ENCODE measurements at regions not wholly inside any gene's neighbourhood (a gene's known extent, or its start where the extent isn't known, plus 50 kb on each side); places are given as distances from the start of the nearest gene placed in this dataset.

DNA sequence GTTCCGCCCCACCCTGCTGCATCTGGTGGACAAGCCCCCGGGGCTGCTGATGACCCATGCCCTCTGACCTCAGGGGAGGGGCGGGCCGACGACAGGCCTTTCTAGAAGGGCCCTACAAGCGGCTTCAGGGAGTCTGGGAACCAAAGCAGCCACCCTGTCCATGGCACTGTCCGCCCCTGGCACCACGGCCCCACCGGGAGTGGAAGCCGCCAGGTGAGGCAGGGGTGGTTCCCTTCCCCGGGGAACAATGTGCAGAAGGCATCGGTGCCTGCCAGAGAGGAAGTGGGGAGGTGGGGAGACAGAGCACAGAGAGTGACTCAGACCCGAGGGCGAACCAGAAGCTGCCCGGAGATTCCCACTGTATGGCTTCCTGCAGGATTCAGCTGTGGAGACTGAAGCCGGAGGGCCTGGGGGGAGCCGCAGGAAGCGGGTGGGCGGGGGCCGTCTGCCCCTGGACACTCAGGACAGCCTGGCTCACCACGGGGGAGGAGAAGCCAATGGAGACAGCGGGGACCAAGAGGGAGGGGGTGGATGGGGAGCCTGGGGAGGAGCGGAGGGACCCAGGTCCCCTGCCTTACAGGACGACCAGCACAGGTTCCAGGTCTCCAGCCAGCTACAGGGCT, 134.0 kb downstream of the TPRA1 start:
- H3K36me3 ChIP-seq (ENCODE audit: insufficient read depth, low read length) = no peaks in the 10 kb centered on the region
- peaks cover 20% of the 10 kb centered on the region for H3K4me1 ChIP-seq (ENCODE audit: insufficient read depth, low read length)
- no peak overlapping the region for H3K27ac ChIP-seq (ENCODE audit: low read depth, low read length)
- H3K9me3 ChIP-seq (ENCODE audit: low read length) = no peaks in the 10 kb centered on the region
- peaks cover 36 to 56% of the 10 kb centered on the region in 2 donors for H3K27me3 ChIP-seq (ENCODE audit: control insufficient read depth in 1 of 2, insufficient read depth in 2 of 2, low read length in 2 of 2)
- H3K9ac ChIP-seq (ENCODE audit: low read length) = no peak overlapping the region
- no peak overlapping the region for H3K4me3 ChIP-seq (ENCODE audit: low read depth in 1 of 2, low read length in 2 of 2)

DNA sequence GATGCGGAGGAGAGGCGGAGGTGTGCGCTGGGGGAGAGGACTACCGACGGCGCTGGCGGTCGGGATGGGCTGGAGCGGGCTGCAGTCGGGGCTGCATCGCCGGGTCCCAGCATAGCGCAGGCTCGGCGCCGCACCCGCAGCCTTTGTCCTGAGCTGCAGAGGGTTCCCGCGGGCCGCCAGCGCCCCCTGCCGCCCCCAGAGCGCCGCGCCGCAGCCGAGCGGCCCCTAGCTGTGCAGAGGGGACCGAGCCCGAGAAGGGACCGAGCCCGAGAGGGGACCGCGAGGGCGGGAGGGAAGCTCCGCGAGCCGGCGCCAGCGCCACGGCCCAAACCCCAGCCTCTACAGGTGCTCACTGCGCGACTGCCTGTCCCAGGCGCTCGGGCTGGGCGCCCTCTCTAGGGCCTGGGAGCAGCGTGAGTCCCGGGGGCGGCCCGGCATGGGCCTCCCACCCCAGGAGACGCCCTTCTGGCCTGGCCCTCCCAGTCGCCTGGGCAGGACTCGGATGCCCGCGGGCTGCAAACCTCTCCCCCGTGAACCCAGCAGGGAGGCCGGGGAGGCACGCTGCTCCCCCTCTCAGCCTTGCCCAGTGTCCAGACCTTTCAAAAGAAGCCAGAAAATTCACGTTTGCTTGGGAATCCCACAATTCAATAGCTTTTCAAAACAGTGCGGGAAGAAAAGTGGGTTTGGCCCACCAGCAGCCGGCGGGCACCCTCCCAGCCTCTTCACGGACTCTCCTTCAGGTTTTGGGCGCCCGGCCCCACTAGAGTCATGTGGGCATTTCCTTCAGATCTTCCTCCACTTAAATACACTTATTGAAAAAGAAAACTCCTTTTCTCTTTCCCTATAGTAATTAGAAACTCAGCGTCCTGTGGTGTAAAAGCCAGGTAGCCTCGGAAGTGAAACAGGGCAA, 134.7 kb downstream of the TPRA1 start:
- Histone ChIP-seq H3K9me3 (ENCODE audit: low read length) (no peaks in the 10 kb centered on the region), H3K36me3 (ENCODE audit: insufficient read depth, low read length) (no peaks in the 10 kb centered on the region), H3K4me1 (ENCODE audit: insufficient read depth, low read length) (peaks cover 20% of the 10 kb centered on the region), H3K4me3 (ENCODE audit: low read depth in 1 of 2, low read length in 2 of 2) (peak overlapping the region in 1 of 2 donors; percentile 33), H3K27me3 (ENCODE audit: control insufficient read depth in 1 of 2, insufficient read depth in 2 of 2, low read length in 2 of 2) (peaks cover 36 to 57% of the 10 kb centered on the region in 2 donors), H3K27ac (ENCODE audit: low read depth, low read length) (no peak overlapping the region), H3K9ac (ENCODE audit: low read length) (no peak overlapping the region)

DNA sequence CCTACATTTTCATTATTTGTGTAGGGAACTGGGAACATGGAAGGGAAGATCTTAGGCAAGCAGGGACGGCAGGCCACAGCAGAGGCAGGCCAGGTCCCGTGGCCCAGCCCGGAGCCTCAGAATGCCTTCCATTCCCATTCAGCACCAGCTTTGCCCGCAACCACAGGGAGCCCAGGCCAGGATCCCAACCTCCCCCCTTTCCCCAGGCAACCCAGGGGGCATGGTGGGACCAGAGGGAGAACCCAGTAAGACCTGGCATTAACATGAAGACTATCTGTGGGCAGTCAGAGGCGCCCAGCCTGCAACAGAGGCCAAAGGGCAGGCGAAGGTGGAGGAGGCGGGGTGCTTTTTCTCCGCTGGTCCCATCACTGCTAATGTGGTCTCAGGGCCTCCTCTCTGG, 135.6 kb downstream of the TPRA1 start:
- Histone ChIP-seq H3K9me3 (ENCODE audit: low read length) (no peaks in the 10 kb centered on the region), H3K36me3 (ENCODE audit: insufficient read depth, low read length) (no peaks in the 10 kb centered on the region), H3K27ac (ENCODE audit: low read depth, low read length) (no peak overlapping the region), H3K4me1 (ENCODE audit: insufficient read depth, low read length) (peaks cover 20% of the 10 kb centered on the region), H3K4me3 (ENCODE audit: low read depth in 1 of 2, low read length in 2 of 2) (no peak overlapping the region), H3K27me3 (ENCODE audit: control insufficient read depth in 1 of 2, insufficient read depth in 2 of 2, low read length in 2 of 2) (peaks cover 36 to 64% of the 10 kb centered on the region in 2 donors), H3K9ac (ENCODE audit: low read length) (no peak overlapping the region)

DNA sequence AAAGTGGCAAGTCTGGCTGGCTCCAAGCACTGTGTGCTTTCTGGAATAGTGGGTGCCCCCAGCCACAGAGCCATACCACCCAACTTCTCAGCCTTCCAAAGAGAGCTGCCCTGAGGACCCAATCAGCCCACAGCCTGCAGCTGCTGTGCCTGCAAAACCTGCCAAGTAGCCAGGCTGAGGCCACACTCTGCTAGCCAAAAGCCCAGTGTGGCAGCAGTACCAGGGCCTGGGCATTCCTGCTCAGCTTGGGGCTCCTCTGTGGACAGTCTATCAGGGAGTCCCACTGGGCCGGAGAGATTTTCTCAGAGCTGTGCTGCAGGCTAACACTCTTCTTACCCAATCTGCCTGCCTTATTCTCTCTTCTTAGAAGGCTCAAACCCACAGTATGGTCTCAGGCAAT, 136.5 kb downstream of the TPRA1 start:
- Histone ChIP-seq H3K36me3 (ENCODE audit: insufficient read depth, low read length) (no peaks in the 10 kb centered on the region), H3K27me3 (ENCODE audit: control insufficient read depth in 1 of 2, insufficient read depth in 2 of 2, low read length in 2 of 2) (peaks cover 36 to 64% of the 10 kb centered on the region in 2 donors), H3K27ac (ENCODE audit: low read depth, low read length) (no peak overlapping the region), H3K9me3 (ENCODE audit: low read length) (no peaks in the 10 kb centered on the region), H3K4me1 (ENCODE audit: insufficient read depth, low read length) (peaks cover 20% of the 10 kb centered on the region), H3K4me3 (ENCODE audit: low read depth in 1 of 2, low read length in 2 of 2) (no peak overlapping the region), H3K9ac (ENCODE audit: low read length) (no peak overlapping the region)

DNA sequence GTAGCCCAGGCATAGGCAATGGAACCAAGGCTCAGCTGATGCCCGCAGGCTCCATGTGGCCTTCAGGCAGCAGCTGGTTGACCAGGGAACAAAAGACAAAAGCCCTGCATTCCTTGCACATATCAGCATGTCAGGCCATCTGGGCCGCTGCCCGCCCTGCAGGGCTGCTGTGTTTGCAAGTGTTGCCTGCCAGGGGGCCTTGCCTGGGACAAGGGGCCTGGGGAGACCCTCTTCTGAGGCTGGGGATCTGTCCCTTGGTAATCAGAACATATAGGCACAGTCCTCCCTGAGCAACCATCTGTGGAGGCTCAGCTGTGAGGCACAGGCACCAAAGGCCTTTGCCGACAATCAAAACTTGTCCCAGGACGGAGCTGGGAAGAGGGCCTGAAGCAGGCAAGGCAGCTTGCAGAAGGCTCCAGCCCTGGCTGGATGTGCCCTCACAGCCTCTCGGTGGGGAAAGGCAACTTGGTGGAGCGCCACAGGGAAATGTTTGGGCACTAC, 138.2 kb downstream of the TPRA1 start:
- Histone ChIP-seq H3K4me1 (ENCODE audit: insufficient read depth, low read length) (peaks cover 20% of the 10 kb centered on the region), H3K36me3 (ENCODE audit: insufficient read depth, low read length) (no peaks in the 10 kb centered on the region), H3K27me3 (ENCODE audit: control insufficient read depth in 1 of 2, insufficient read depth in 2 of 2, low read length in 2 of 2) (peaks cover 30 to 56% of the 10 kb centered on the region in 2 donors), H3K9ac (ENCODE audit: low read length) (no peak overlapping the region), H3K9me3 (ENCODE audit: low read length) (no peaks in the 10 kb centered on the region), H3K4me3 (ENCODE audit: low read depth in 1 of 2, low read length in 2 of 2) (no peak overlapping the region), H3K27ac (ENCODE audit: low read depth, low read length) (no peak overlapping the region)

DNA sequence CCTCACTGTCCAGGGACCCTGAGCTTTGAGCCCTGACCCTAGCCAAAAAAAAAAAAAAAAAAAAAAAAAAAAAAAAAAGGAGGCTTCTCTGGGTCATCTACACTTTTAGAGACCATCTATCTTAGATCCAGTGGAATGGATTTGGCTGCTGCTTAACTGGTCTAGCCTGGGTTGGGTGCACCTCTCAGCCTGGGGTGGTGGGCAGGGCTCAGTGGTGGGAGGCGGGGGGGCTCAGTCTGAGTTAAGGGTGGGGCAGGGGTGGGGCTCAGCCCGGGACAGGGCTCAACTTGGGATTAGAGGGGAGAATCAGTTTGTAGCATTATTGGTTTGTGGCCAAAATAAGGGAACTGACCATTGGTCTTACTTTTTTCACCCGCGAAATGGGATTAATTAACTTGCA, 139.2 kb downstream of the TPRA1 start:
- Histone ChIP-seq H3K9ac (ENCODE audit: low read length) (no peak overlapping the region), H3K9me3 (ENCODE audit: low read length) (no peaks in the 10 kb centered on the region), H3K4me3 (ENCODE audit: low read depth in 1 of 2, low read length in 2 of 2) (no peak overlapping the region), H3K4me1 (ENCODE audit: insufficient read depth, low read length) (peaks cover 12% of the 10 kb centered on the region), H3K36me3 (ENCODE audit: insufficient read depth, low read length) (no peaks in the 10 kb centered on the region), H3K27me3 (ENCODE audit: control insufficient read depth in 1 of 2, insufficient read depth in 2 of 2, low read length in 2 of 2) (peaks cover 21 to 46% of the 10 kb centered on the region in 2 donors), H3K27ac (ENCODE audit: low read depth, low read length) (no peak overlapping the region)

DNA sequence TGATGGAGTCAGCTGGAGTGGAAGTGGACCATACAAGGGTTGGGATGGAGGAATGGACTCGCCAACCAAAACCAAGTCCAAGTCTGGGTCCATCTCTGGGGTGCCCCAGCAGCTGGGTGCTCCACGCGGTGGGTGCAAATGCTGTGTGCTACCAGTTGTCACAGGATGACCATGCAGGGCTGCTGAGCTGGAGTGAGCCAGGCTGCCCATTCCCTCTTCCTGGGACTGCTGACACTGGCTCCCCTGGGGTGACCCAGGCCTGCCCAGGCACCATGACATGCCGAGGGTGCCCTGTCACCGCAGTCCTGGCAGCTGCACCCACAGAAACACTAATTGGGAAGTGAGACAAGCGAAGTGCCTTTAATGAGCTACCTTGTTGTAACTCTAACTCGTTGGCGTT, 140.2 kb downstream of the TPRA1 start:
- Histone ChIP-seq H3K4me3 (ENCODE audit: low read depth in 1 of 2, low read length in 2 of 2) (no peak overlapping the region), H3K27ac (ENCODE audit: low read depth, low read length) (no peak overlapping the region), H3K9me3 (ENCODE audit: low read length) (no peaks in the 10 kb centered on the region), H3K27me3 (ENCODE audit: control insufficient read depth in 1 of 2, insufficient read depth in 2 of 2, low read length in 2 of 2) (peaks cover 13 to 36% of the 10 kb centered on the region in 2 donors), H3K36me3 (ENCODE audit: insufficient read depth, low read length) (no peaks in the 10 kb centered on the region), H3K9ac (ENCODE audit: low read length) (no peak overlapping the region), H3K4me1 (ENCODE audit: insufficient read depth, low read length) (peaks cover 3% of the 10 kb centered on the region)

DNA sequence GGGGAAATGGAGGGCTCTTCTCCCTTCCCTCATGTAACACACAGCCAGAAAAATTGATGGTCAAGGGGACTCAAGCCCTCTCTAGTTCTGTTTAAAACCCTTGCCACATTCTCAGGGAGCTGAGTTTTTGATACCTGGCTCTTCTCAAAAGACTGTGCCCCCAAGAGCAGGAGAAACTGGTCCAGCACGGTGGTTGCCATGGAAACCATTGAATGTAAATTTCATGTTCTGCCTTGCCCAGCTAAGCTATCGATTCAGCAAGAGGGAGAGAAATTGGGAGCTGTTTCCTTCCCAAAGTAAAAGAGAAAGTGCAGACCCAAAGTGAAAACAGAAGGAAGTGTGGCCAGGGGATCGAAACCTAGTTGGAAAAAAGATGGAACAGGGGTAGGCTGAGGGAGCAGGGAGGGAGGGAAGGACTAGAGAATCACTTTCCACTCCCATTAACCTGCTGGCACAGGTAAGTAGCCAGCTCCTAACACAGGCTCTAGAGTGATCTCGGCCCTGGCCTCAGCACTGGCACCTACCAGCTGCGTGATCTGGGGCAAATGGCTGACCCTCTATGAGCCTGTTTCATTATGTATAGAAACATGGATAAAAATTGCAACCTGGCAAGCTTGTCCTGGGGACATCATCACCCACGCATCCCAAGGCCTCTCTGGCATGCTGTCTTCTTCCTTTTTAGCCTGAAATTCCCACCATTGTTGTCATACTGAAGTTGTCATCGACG, 140.9 kb downstream of the TPRA1 start:
- H3K27ac ChIP-seq (ENCODE audit: low read depth, low read length) = no peak overlapping the region
- no peaks in the 10 kb centered on the region for H3K4me1 ChIP-seq (ENCODE audit: insufficient read depth, low read length)
- H3K9me3 ChIP-seq (ENCODE audit: low read length) = no peaks in the 10 kb centered on the region
- H3K9ac ChIP-seq (ENCODE audit: low read length) = no peak overlapping the region
- H3K4me3 ChIP-seq (ENCODE audit: low read depth in 1 of 2, low read length in 2 of 2) = no peak overlapping the region
- H3K27me3 ChIP-seq (ENCODE audit: control insufficient read depth in 1 of 2, insufficient read depth in 2 of 2, low read length in 2 of 2) = peaks cover 6 to 29% of the 10 kb centered on the region in 2 donors
- no peaks in the 10 kb centered on the region for H3K36me3 ChIP-seq (ENCODE audit: insufficient read depth, low read length)

DNA sequence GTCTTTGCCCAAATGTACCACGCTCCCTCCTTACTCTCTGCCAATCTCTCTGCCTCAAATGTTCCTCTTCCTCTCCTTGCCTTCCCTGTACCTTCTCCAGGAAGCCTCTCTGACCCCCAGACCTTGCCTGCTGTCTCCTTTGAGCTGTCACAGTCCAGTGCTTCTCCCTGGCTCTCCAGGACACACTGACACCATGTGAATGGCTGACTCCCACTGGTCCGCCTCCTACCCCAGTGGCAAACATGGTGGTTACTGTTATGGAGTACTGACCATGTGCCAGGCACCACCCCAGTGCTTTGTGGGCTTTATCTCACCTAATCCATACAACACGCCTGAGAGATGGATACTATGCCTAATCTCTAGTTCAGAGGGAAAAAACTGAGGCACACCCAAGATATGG, 141.9 kb downstream of the TPRA1 start:
- Histone ChIP-seq H3K4me1 (ENCODE audit: insufficient read depth, low read length) (no peaks in the 10 kb centered on the region), H3K27me3 (ENCODE audit: control insufficient read depth in 1 of 2, insufficient read depth in 2 of 2, low read length in 2 of 2) (peaks cover 0 to 19% of the 10 kb centered on the region in 2 donors), H3K4me3 (ENCODE audit: low read depth in 1 of 2, low read length in 2 of 2) (no peak overlapping the region), H3K27ac (ENCODE audit: low read depth, low read length) (no peak overlapping the region), H3K36me3 (ENCODE audit: insufficient read depth, low read length) (no peaks in the 10 kb centered on the region), H3K9me3 (ENCODE audit: low read length) (no peaks in the 10 kb centered on the region), H3K9ac (ENCODE audit: low read length) (no peak overlapping the region)

DNA sequence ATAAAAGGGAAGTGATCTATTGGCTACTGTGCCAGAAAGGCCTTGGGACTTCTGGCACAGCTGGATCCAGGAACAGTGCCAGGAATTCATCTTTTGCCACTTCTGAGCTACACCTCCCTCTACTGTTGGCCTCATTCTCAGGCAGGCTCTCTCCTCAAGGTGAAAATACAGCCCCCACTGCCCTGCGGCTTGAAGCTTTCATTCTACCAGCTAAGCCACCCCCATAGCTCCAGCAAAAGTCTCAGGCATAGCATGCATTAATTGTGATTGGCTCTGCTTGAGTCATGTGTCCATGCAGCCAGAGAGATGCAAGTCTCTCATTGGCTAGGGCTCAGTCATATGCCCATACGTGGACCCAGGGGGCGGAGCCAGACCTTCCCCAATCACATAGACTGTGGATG, 142.4 kb downstream of the TPRA1 start:
- Histone ChIP-seq H3K9ac (ENCODE audit: low read length) (no peak overlapping the region), H3K4me1 (ENCODE audit: insufficient read depth, low read length) (no peaks in the 10 kb centered on the region), H3K27ac (ENCODE audit: low read depth, low read length) (no peak overlapping the region), H3K36me3 (ENCODE audit: insufficient read depth, low read length) (no peaks in the 10 kb centered on the region), H3K4me3 (ENCODE audit: low read depth in 1 of 2, low read length in 2 of 2) (no peak overlapping the region), H3K9me3 (ENCODE audit: low read length) (no peaks in the 10 kb centered on the region), H3K27me3 (ENCODE audit: control insufficient read depth in 1 of 2, insufficient read depth in 2 of 2, low read length in 2 of 2) (peaks cover 0 to 17% of the 10 kb centered on the region in 2 donors)

DNA sequence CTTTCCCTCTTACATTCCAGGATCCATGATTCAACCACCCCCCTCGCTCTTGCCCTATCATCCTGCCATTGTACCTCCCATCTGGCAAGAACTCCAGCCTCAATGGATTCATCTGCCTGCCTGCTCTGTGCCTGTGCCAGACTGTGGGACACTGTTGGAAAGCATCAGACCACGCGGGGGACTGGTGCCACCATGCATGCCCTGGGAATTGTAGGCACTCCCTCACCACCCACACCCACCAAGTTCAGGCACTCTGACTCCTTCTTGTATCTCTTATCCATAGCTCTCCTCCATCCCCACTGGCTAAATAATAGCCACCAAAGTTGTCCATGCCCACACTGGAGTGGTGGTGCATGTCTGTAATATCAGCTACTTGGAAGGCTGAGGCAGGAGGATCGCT, 143.8 kb downstream of the TPRA1 start:
- H3K4me1 ChIP-seq (ENCODE audit: insufficient read depth, low read length) = no peaks in the 10 kb centered on the region
- no peaks in the 10 kb centered on the region for H3K9me3 ChIP-seq (ENCODE audit: low read length)
- no peak overlapping the region for H3K4me3 ChIP-seq (ENCODE audit: low read depth in 1 of 2, low read length in 2 of 2)
- no peaks in the 10 kb centered on the region for H3K36me3 ChIP-seq (ENCODE audit: insufficient read depth, low read length)
- peaks cover 0 to 8% of the 10 kb centered on the region in 2 donors for H3K27me3 ChIP-seq (ENCODE audit: control insufficient read depth in 1 of 2, insufficient read depth in 2 of 2, low read length in 2 of 2)
- no peak overlapping the region for H3K9ac ChIP-seq (ENCODE audit: low read length)
- no peak overlapping the region for H3K27ac ChIP-seq (ENCODE audit: low read depth, low read length)

Measured in muscle layer of colon (tissue), 2 donors.